Breast epithelium (tissue), 4 donors: ENCODE measurements at regions not wholly inside any gene's neighbourhood (a gene's known extent, or its start where the extent isn't known, plus 50 kb on each side); places are given as distances from the start of the nearest gene placed in this dataset.

Source experiments
- DNase-seq, 2 donors: peaks; one replicate each; pipeline ENCODE4 v3.0.0-alpha.2; 2019; ENCODE audit warnings: low spot score in 2 of 2
- H3K27ac ChIP-seq, 2 donors: fragments of 200-600 bp; sonication (generic) in 1 of 2; one replicate each; pipeline ENCODE4 v1.5.1; 2016 to 2019; ENCODE audit warnings: mild to moderate bottlenecking in 1 of 2
- H3K27me3 ChIP-seq, 2 donors: fragments of 200-600 bp; sonication (generic) in 1 of 2; one replicate each; pipeline versions ENCODE4 v1.5.1 to v1.6.0; 2017 to 2019; ENCODE audit warnings: control low read depth in 1 of 2, mild to moderate bottlenecking in 1 of 2
- H3K36me3 ChIP-seq: fragments of 200-600 bp; one replicate; pipeline ENCODE4 v1.5.1; 2019
- H3K4me1 ChIP-seq, 2 donors: fragments of 200-600 bp; sonication (generic); one replicate each; pipeline ENCODE4 v1.5.1; 2016 to 2019; ENCODE audit warnings: control low read depth in 1 of 2
- H3K4me3 ChIP-seq, 3 donors: fragments of 200-600 bp; sonication (generic); 1 replicate in 2 of 3; 2 replicates in 1 of 3; pipeline ENCODE4 v1.5.1; 2016 to 2019; ENCODE audit warnings: mild to moderate bottlenecking in 3 of 3, moderate library complexity in 2 of 3
- H3K9me3 ChIP-seq, 2 donors: fragments of 200-600 bp; sonication (generic) in 1 of 2; one replicate each; pipeline ENCODE4 v1.5.1; 2016 to 2019; ENCODE audit warnings: control low read depth in 1 of 2
- CTCF ChIP-seq, 3 donors: fragments of 450-650 bp; IDR thresholded peaks; one replicate each; pipeline ENCODE4 v1.5.1; 2016 to 2017; ENCODE audit warnings: antibody characterized with exemption in 3 of 3, mild to moderate bottlenecking in 3 of 3, moderate library complexity in 3 of 3
- POLR2A ChIP-seq: fragments of 450-650 bp; IDR thresholded peaks from one replicate; pipeline ENCODE4 v1.6.1; 2016; ENCODE audit warnings: antibody characterized with exemption, mild to moderate bottlenecking, moderate library complexity
- POLR2AphosphoS5 ChIP-seq, 3 donors: sonication (generic); formaldehyde crosslinking; IDR thresholded peaks; one replicate each; pipeline ENCODE4 v1.6.1; 2017; ENCODE audit warnings: antibody characterized with exemption in 3 of 3
- intact Hi-C: fragments of 100-400 bp; cut with DNase I; formaldehyde crosslinking; loops from one replicate; pipeline ENCODE4 v1.15.1; 2023; ENCODE audit warnings: low total_unique reads

GRCh38 chr3:78221300-78221699, 1181.4 kb downstream of the ROBO2 start:
- TF ChIP-seq POLR2AphosphoS5 (IDR thresholded peaks at IDR 0.05) (no peak), CTCF (IDR thresholded peaks at IDR 0.05) (no peak)
- Histone ChIP-seq H3K27ac (no peak overlapping the region), H3K4me3 (no peak overlapping the region), H3K36me3 (no peaks in the 10 kb centered on the region), H3K27me3 (no peaks in the 10 kb centered on the region), H3K9me3 (no peaks in the 10 kb centered on the region), H3K4me1 (no peaks in the 10 kb centered on the region)
- intact Hi-C loops: no loop called here
- DNase-seq: no peak

- Histone ChIP-seq H3K4me3 (no peak overlapping the region), H3K36me3 (no peaks in the 10 kb centered on the region), H3K27me3 (no peaks in the 10 kb centered on the region), H3K9me3 (no peaks in the 10 kb centered on the region), H3K4me1 (no peaks in the 10 kb centered on the region), H3K27ac (no peak overlapping the region)
- TF ChIP-seq POLR2AphosphoS5 (IDR thresholded peaks at IDR 0.05) (no peak), POLR2A (no peak), CTCF (IDR thresholded peaks at IDR 0.05) (no peak)
- no peak for DNase-seq
- intact Hi-C loops: no loop called here
Measured at GRCh38 chr3:78221796-78222195, 1181.9 kb downstream of the ROBO2 start.

GRCh38 chr3:78235841-78236240, 1195.9 kb downstream of the ROBO2 start:
- H3K9me3 ChIP-seq: peaks cover 1 to 20% of the 10 kb centered on the region in 2 donors
- no peak for TF ChIP-seq POLR2A
- TF ChIP-seq POLR2AphosphoS5 (IDR thresholded peaks at IDR 0.05): no peak
- TF ChIP-seq CTCF (IDR thresholded peaks at IDR 0.05): no peak
- H3K4me1 ChIP-seq: no peaks in the 10 kb centered on the region
- H3K36me3 ChIP-seq: no peaks in the 10 kb centered on the region
- H3K4me3 ChIP-seq: no peak overlapping the region
- H3K27me3 ChIP-seq: no peaks in the 10 kb centered on the region
- intact Hi-C loops: no loop called here
- no peak for DNase-seq
- no peak overlapping the region for H3K27ac ChIP-seq

GRCh38 chr3:78238811-78239210, 1198.9 kb downstream of the ROBO2 start:
- H3K36me3 ChIP-seq: no peaks in the 10 kb centered on the region
- H3K27ac ChIP-seq: no peak overlapping the region
- peaks cover 6 to 20% of the 10 kb centered on the region in 2 donors for H3K9me3 ChIP-seq
- no peaks in the 10 kb centered on the region for H3K27me3 ChIP-seq
- H3K4me3 ChIP-seq: no peak overlapping the region
- H3K4me1 ChIP-seq: no peaks in the 10 kb centered on the region
- DNase-seq: no peak
- no peak for TF ChIP-seq CTCF (IDR thresholded peaks at IDR 0.05)
- no peak for TF ChIP-seq POLR2A
- no peak for TF ChIP-seq POLR2AphosphoS5 (IDR thresholded peaks at IDR 0.05)
- intact Hi-C loops: no loop called here

GRCh38 chr3:78242724-78243123, 1202.8 kb downstream of the ROBO2 start:
- Histone ChIP-seq H3K36me3 (no peaks in the 10 kb centered on the region), H3K27me3 (no peaks in the 10 kb centered on the region), H3K9me3 (peaks cover 14 to 32% of the 10 kb centered on the region in 2 donors), H3K27ac (no peak overlapping the region), H3K4me3 (no peak overlapping the region), H3K4me1 (no peaks in the 10 kb centered on the region)
- DNase-seq: no peak
- intact Hi-C loops: no loop called here
- TF ChIP-seq POLR2AphosphoS5 (IDR thresholded peaks at IDR 0.05) (no peak), CTCF (IDR thresholded peaks at IDR 0.05) (no peak), POLR2A (no peak)
